Epithelial cell of proximal tubule (primary cell): ENCODE measurements at regions not wholly inside any gene's neighbourhood (a gene's known extent, or its start where the extent isn't known, plus 50 kb on each side); places are given as distances from the start of the nearest gene placed in this dataset.

Experiments used
- DNase-seq: peaks from one replicate; pipeline ENCODE4 v3.0.0-alpha.2; 2011; ENCODE audit warnings: low read depth
- H3K4me3 ChIP-seq: 2 replicates; pipeline ENCODE4 v1.5.1; 2011; ENCODE audit warnings: low read depth, mild to moderate bottlenecking, low read length
- CTCF ChIP-seq: conservative IDR thresholded peaks from 2 replicates; pipeline ENCODE4 v1.5.1; 2012; ENCODE audit warnings: low read depth, mild to moderate bottlenecking, low read length

DNA sequence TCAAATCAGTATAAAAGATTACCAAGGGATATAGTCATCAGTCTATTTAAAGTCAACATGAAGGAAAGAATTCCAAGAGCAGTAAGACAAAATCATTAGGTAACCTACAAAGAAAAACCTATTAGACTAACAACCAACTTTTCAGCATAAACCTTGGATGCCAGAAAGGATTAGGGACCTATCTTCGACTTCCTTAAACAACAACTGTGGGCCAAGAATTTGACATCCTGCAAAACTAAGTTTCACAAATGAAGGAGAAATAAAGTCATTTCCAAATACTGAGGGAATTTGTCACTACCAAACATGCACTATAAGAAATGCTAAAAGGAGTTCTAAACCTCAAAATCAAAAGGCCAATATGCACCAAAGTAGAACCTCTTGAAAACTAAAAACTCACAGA lies 147.9 kb upstream of the TFPI start:
- H3K4me3 ChIP-seq, result no peak overlapping the region
- no peak for TF ChIP-seq CTCF
- no peak for DNase-seq

DNA sequence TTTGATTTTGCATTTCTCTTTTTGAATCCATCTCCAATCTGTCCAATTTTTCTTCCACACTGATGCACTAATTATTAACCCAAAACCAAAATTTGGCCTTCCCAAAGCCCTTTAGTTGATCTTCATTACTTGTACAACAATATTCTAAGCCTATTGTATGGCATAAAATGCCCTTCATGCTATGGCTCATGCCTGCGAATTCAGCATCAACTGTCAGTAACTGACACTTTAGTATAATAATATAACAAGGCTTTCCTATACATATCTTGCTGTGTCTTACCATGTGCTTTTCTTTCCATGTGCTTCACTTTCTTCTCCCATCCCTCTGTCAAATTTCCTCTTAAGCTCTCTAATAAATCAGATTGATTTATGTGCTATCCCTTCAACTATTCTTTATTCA lies 154.0 kb upstream of the TFPI start:
- no peak for TF ChIP-seq CTCF

DNA sequence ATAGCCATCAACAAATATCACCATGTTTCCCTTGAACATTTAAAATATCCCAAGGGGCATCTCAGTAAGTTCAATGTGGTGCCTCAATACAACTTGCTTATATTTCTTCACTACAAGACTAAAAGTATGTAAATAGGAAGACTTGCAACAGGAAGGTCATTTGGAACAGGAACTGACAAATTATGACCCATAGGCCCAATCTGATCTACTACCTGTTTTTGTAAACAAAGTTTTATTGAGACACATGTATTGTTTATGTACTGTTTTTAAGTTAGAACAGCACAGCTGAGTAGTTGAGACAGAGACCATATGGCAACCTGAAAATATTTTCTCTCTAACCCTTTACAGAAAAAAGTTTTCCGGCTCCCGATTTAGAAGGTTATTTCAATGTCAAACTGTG lies 154.8 kb upstream of the TFPI start:
- H3K4me3 ChIP-seq, result no peak overlapping the region
- DNase-seq, result no peak
- TF ChIP-seq CTCF, result no peak

More for the DNA sequence above, 154.0 kb upstream of the TFPI start:
- no peak for DNase-seq
- no peak overlapping the region for H3K4me3 ChIP-seq

DNA sequence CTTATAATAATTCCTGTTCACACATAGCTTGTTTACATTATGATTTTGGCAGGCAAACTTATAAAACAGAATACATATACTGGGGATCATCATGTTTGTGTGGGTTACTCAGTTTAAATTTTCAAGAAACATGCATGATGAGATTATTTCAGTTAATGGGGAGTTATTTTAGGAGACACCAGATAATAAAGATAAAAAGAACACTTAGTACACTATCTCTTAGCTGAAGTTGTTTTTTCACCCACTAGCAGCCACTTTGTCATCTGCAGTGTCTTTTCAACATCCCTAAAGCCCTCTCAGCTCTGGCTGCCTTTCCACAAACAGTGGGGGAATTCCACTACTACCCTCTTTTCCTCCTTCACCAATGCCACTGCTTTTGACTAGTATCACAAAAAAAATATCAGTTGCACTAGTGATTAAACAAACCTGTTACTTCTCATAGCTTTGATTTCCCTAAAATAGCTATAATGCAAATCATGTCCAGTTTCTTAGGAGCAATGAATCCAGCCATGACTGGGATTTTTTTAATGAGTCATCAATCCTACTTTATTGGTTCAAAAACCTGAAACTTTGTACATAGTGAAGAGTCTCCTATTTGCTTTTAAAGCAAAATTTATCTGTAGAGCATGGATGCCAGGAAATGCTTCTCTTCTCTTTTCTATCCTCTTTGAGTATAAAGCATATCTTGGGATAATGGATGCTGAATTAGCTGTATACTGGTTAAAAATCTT lies 156.7 kb upstream of the TFPI start:
- TF ChIP-seq CTCF, result no peak
- no peak overlapping the region for H3K4me3 ChIP-seq

GRCh38 chr2:187715590-187715989 lies 161.4 kb upstream of the TFPI start:
- no peak for TF ChIP-seq CTCF
- DNase-seq, result no peak

More for the DNA sequence above, 156.7 kb upstream of the TFPI start:
- DNase-seq, result peak; percentile 15

GRCh38 chr2:187716301-187716700 lies 162.1 kb upstream of the TFPI start:
- no peak for DNase-seq
- no peak for TF ChIP-seq CTCF
- no peak overlapping the region for H3K4me3 ChIP-seq

More at GRCh38 chr2:187715590-187715989, 161.4 kb upstream of the TFPI start:
- H3K4me3 ChIP-seq, result no peak overlapping the region

- TF ChIP-seq CTCF, result no peak
- H3K4me3 ChIP-seq, result no peak overlapping the region
- DNase-seq, result no peak
Observed at GRCh38 chr2:187718092-187718491, 163.9 kb upstream of the TFPI start.
